Mammary epithelial cell (primary cell): ENCODE measurements at regions not wholly inside any gene's neighbourhood (a gene's known extent, or its start where the extent isn't known, plus 50 kb on each side); places are given as distances from the start of the nearest gene placed in this dataset.

Experiments used
- CTCF ChIP-seq, 2 donors: IDR thresholded peaks in 1 of 2; conservative IDR thresholded peaks in 1 of 2; 2 replicates each; pipeline ENCODE4 v1.5.1; 2011 to 2012; ENCODE audit warnings: inconsistent platforms in 2 of 2, low read length in 2 of 2, mild to moderate bottlenecking in 2 of 2, control low read depth in 1 of 2, low read depth in 1 of 2; ENCODE audit not compliant: insufficient read depth in 1 of 2; ENCODE audit errors: extremely low read depth in 1 of 2
- EZH2 ChIP-seq: IDR thresholded peaks from 2 replicates; pipeline ENCODE4 v1.6.1; 2012; ENCODE audit warnings: low read length, inconsistent platforms, borderline replicate concordance

- TF ChIP-seq CTCF (conservative IDR thresholded peaks at IDR 0.05 in 1 of 2, IDR thresholded peaks at IDR 0.05 in 1 of 2; ENCODE audit: extremely low read depth in 1 of 2, insufficient read depth in 1 of 2, low read depth in 1 of 2, low read length in 2 of 2) = no peak
- no peak for TF ChIP-seq EZH2
Measured at GRCh38 chr2:14552818-14553217, 79.7 kb upstream of the LRATD1 start.
